GM12801 (cell line): ENCODE measurements at regions not wholly inside any gene's neighbourhood (a gene's known extent, or its start where the extent isn't known, plus 50 kb on each side); places are given as distances from the start of the nearest gene placed in this dataset.
A peak's percentile ranks its signal among the peaks of the same experiment; 100 is the strongest.

Source experiments
- CTCF ChIP-seq: IDR thresholded peaks from one replicate; pipeline ENCODE4 v1.5.1; 2011; ENCODE audit warnings: control low read depth; ENCODE audit not compliant: insufficient read length; ENCODE audit errors: extremely low read depth

GRCh38 chr1:13950637-13951036 is 250.6 kb downstream of the PRDM2 start:
- TF ChIP-seq CTCF = no peak

GRCh38 chr1:13951793-13952751 is 252.1 kb downstream of the PRDM2 start:
- TF ChIP-seq CTCF = no peak

- TF ChIP-seq CTCF = no peak
Measured at GRCh38 chr1:13952985-13953384, 253.0 kb downstream of the PRDM2 start.

- no peak for TF ChIP-seq CTCF
Measured at GRCh38 chr1:13956393-13956792, 256.4 kb downstream of the PRDM2 start.

GRCh38 chr1:13960375-13960987 is 260.5 kb downstream of the PRDM2 start:
- peak; percentile 48 for TF ChIP-seq CTCF

- TF ChIP-seq CTCF = no peak
Measured at GRCh38 chr1:13964768-13965167, 264.8 kb downstream of the PRDM2 start.

GRCh38 chr1:13965770-13966398 is 265.9 kb downstream of the PRDM2 start:
- TF ChIP-seq CTCF = no peak
